ENCODE measurements at regions not wholly inside any gene's neighbourhood (a gene's known extent, or its start where the extent isn't known, plus 50 kb on each side); places are given as distances from the start of the nearest gene placed in this dataset.

GRCh38 chr15:88748651-88749050 is 54.6 kb upstream of the ACAN start:
- Histone ChIP-seq H3K4me1 (no peaks in the 10 kb centered on the region), H3K9me3 (no peaks in the 10 kb centered on the region), H3K27ac (no peak overlapping the region), H3K36me3 (no peaks in the 10 kb centered on the region), H3K4me3 (no peak overlapping the region), H3K27me3 (no peaks in the 10 kb centered on the region)
- TF ChIP-seq CTCF (IDR thresholded peaks at IDR 0.05): no peak
- DNase-seq (ENCODE audit: low spot score): no peak

- H3K36me3 ChIP-seq: no peaks in the 10 kb centered on the region
- H3K27ac ChIP-seq: no peak overlapping the region
- H3K4me3 ChIP-seq: no peak overlapping the region
- no peaks in the 10 kb centered on the region for H3K9me3 ChIP-seq
- H3K4me1 ChIP-seq: no peaks in the 10 kb centered on the region
- no peak for TF ChIP-seq CTCF (IDR thresholded peaks at IDR 0.05)
- no peak for DNase-seq (ENCODE audit: low spot score)
- no peaks in the 10 kb centered on the region for H3K27me3 ChIP-seq
Observed at GRCh38 chr15:88749699-88750098, 53.5 kb upstream of the ACAN start.

DNA sequence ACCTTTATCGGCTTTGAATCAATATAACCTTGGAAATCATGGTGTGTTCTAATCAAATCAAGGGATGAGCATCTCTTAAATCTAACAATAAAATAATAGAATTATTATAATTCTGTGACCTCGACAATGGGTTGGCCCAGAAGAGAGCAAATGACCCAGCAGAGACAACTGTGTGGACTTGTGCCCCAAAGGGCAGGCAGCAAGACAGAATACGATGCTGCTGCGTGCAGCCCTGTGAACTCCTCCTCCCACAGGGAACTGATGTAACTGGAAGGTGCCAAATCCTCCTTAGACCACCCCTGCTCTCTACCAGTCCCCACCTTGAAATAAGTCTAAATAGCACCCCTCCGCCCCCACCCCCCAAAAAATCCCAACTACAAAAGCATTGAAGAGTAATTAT is 50.7 kb upstream of the ACAN start:
- H3K4me1 ChIP-seq: no peaks in the 10 kb centered on the region
- no peaks in the 10 kb centered on the region for H3K9me3 ChIP-seq
- no peak overlapping the region for H3K4me3 ChIP-seq
- H3K27ac ChIP-seq: no peak overlapping the region
- DNase-seq (ENCODE audit: low spot score): no peak
- H3K36me3 ChIP-seq: no peaks in the 10 kb centered on the region
- H3K27me3 ChIP-seq: no peaks in the 10 kb centered on the region
- TF ChIP-seq CTCF (IDR thresholded peaks at IDR 0.05): no peak

DNA sequence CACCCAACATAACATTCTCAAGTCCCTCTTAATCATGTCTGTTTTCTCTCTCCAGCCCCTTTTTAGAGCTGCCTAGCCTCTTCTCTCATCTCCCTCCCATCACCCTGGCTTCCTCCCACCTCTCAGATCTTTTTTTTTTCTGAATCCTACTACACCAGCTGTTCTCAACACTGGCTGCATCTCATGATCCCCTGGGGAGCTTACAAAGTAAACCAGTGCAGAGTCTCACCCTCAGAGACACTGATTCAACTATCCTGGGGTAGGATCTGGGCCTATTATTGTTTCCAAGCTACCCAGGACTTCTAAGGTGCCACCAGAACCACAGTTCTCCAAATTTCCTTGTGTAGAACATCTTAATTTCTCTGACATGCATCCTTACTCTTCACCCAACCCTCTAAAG is 50.3 kb upstream of the ACAN start:
- no peak overlapping the region for H3K4me3 ChIP-seq
- no peaks in the 10 kb centered on the region for H3K27me3 ChIP-seq
- no peaks in the 10 kb centered on the region for H3K9me3 ChIP-seq
- TF ChIP-seq CTCF (IDR thresholded peaks at IDR 0.05): no peak
- no peaks in the 10 kb centered on the region for H3K36me3 ChIP-seq
- H3K27ac ChIP-seq: no peak overlapping the region
- no peaks in the 10 kb centered on the region for H3K4me1 ChIP-seq
- DNase-seq (ENCODE audit: low spot score): no peak

Measured in right atrium auricular region (tissue), 2 donors.